ELF-1 (cell line): ENCODE measurements at regions not wholly inside any gene's neighbourhood (a gene's known extent, or its start where the extent isn't known, plus 50 kb on each side); places are given as distances from the start of the nearest gene placed in this dataset.

Experiments
- DNase-seq: peaks from one replicate; pipeline ENCODE4 v3.0.0-alpha.2; 2016; ENCODE audit warnings: low read depth, low spot score

- peak; percentile 22 for DNase-seq
Measured at GRCh38 chr18:23077493-23078256, 57.6 kb upstream of the CABLES1 start.

- no peak for DNase-seq
Measured at GRCh38 chr18:23085066-23085465, 50.2 kb upstream of the CABLES1 start.
